HG02938 (cell line): ENCODE measurements at regions not wholly inside any gene's neighbourhood (a gene's known extent, or its start where the extent isn't known, plus 50 kb on each side); places are given as distances from the start of the nearest gene placed in this dataset.

Experiments
- ATAC-seq: cut with Tn5 transposase; IDR thresholded peaks from one replicate; pipeline ENCODE4 v1.9.1; 2021; ENCODE audit warnings: mild to moderate bottlenecking, moderate library complexity; ENCODE audit not compliant: unreplicated experiment

DNA sequence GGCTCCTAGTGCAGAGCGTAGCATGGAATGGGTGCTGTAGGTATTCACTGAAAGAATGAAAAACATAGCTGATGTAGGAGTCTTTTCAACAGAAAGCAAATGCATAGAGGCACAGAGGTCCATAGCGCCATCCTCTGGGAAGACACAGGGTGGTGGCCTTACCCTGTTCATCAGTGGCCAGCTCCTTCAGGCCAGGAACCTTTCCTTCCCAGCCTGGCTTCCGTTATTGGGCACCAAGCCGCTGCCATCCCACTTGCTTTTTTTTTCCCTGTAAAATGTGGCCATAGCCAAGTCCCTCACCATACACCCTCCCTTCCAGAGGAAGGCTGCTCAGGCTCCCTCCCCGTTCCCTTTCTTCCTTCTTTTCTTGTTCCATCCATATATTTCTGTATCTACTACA, 118.1 kb downstream of the ZNF621 start:
- ATAC-seq, result no peak

DNA sequence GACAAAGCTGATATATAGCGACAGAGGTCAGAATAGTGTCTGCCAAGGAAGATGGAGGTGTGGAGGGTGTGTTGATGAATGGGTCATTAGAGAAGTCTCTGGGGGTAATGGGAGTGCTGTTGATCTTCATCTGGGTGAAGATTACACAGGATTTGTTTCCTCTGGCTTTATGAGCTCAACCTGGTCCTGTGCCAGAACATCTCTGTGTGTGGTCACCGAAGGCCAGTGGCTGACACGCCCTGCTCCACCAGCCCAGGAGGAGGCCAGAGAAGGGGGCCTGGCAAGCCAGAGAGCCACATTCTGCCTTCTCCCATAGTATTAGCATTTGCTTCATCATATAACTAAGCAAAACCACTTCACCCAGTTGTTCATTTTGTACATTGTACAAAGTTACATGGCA, 121.1 kb downstream of the ZNF621 start:
- ATAC-seq, result no peak

DNA sequence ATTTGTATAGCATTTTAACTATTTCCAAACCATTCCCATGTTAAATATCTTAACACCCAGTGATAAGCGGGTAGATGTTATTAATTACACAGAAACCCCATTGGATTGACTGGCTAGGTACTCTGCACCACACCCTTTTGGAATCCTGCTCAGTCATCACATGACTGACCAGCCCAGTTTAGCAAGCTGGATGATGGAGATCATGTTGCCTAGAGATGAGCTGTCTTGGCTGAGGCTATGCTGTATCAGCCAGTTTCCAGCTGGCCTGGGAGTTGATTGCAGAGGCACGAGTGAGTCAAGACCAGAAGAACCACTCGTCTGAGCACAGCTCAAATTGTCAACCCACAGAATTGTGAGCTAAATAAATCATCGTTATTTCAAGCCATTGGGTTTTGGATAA, 124.6 kb downstream of the ZNF621 start:
- ATAC-seq, result no peak

DNA sequence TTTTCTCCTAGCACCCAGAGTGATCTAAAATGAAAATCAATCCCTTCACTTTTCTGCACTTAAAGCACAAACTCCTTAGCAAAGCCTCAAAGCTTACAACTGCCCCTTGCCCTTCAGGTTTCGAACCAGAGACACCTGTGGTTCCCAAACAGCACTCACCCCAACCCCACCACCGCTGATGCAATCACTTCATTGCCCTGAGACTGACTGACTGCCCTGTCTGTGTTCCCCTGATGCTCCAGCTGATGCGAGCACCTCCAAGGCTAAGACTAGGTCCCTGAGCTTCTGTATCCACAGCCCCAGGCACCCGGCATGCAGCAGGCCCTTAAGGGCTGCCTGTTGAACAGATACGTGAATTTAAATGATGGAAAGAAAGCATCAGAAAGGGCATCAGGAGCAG, 127.3 kb downstream of the ZNF621 start:
- no peak for ATAC-seq

DNA sequence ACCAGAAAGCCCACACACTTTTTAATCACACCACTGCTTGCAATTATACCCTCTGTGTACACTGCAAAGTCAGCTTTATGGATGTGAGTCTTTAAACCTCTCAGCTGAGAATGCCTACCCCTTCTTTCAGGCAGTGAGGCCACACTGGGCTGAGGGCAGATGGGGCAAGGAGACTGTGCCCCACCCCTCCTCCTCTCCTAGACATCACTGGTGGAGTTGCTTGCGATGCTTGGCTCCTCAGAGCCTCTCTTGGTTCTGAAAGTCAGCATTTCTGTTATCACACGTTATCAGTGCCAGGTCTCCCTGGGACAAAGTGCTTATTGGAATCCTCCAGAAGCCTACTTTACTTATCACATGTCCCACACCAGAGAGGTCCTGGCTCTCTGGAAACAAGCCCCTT, 128.2 kb downstream of the ZNF621 start:
- no peak for ATAC-seq

DNA sequence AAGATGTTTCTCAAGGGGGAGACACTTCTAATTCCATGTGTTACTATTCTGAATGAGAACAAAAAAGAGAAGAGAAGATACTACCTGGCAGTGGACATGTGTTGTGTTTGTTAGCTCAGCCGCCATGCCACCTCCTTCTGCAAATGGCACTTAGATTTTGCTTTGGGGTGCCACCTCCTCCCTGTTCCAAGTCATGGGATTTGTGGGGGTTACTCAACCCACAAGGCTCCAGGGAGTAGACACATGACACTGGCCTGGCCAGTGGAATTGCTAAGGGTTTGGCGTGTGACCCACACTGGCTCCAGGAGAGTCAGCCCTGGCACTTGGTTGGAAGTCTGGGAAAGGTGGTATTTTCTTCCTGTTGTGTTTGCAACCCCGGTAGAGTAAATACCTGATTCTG, 129.1 kb downstream of the ZNF621 start:
- no peak for ATAC-seq

DNA sequence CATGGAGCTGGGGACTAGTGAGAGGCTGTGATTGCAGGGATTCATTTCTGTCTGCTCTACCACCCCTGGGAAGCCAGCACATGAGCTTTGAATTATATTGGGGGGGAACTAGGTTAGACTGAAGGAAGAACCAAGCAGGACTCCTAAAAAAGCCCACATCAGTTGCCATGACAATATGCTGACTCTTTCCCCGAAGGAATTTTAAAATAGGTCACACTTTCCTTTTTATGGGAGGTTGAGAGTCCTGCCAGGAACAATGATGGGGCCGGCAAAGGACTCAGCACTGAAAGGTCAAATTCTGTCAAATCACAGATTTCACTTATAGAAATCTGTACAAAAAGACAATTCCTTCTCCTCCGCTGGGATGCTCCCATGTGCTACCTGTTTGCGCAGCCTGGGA, 130.8 kb downstream of the ZNF621 start:
- ATAC-seq, result no peak

DNA sequence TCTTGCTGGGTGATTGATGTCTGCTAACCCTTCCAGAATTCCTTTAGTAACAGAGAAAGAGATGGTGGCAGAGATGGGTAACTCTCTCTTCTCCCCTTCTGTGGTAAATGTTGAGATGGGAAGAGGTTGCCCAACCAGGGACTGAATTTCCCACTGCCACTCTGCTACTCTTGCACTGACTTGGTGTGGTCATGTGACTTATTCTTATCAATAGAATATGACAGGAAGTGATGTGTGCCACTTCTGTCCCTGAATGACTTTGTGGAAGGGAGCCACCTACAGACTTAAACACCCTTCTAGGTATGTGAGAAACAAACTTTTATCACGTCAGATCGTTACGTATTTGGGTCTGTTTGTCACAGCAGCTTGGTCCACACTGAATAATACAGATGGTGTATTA, 132.9 kb downstream of the ZNF621 start:
- ATAC-seq, result no peak

DNA sequence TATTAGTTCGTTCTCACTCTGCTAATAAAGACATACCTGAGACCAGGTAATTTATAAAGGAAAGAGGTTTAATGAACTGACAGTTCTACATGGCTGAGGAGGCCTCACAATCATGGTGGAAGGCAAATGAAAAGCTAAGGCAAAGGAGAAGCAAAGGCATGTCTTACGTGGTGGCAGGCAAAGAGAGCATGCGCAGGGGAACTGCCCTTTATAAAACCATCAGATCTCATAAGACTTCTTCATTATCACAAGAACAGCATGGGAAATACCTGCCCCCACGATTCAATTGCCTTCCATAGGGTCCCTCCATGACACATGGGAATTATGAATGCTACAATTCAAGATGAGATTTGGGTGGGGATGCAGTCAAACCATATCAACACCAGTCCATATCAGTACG, 133.5 kb downstream of the ZNF621 start:
- ATAC-seq, result no peak

DNA sequence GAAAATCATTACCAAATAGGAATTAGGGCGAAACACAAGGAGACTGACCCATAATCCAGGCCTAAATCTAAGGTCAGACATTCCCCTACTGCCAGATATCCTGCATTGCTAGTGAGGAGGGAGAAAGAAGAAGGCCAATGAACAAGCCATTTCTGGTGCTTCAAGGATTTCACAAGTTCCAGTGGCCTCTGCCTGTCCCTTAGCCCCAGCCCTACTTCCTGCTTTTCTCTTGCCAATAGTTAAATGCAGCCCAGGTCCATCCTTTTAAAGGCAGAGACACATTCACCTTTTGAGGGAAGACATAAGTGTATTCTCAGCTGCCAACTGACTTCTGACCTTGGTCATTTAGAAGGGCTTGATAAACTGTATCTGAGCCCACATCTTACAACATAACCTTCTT, 135.8 kb downstream of the ZNF621 start:
- ATAC-seq, result no peak

DNA sequence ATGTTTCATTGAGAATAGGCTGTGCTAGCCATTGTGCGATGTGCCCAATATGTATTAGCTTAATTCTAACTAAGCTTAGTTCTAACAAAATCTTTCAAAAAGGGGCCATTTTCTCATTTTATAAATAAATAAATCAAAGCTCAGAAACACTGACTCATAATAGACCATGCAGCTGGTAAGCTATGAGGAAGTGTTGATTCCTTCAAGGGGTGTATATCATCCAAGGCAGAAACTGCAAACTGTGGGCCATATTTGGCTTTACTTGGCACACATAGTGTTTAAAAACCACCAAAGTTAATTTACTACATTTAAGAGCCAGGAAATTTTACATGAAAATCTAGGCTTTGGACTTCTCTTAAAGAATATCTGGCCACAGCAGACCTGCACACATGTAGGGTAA, 136.5 kb downstream of the ZNF621 start:
- ATAC-seq, result no peak

DNA sequence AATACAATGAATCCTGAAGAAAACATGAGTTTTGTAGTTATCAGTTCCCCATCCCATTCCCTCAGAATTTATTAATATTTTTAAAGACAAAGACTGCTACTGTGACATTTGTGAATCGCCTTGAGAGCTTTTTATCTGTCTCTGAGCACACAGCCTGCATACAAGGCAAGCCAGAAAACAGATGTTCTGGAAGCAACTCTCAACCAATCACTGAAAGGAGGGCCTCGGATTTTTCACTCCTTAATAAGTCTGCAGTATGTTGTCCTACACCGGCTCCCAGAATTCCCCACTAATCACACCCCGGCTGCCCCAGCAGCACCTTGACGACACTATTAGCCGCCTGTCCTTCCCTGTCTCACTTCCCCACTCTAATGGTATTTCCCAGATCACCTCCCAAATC, 138.5 kb downstream of the ZNF621 start:
- no peak for ATAC-seq

DNA sequence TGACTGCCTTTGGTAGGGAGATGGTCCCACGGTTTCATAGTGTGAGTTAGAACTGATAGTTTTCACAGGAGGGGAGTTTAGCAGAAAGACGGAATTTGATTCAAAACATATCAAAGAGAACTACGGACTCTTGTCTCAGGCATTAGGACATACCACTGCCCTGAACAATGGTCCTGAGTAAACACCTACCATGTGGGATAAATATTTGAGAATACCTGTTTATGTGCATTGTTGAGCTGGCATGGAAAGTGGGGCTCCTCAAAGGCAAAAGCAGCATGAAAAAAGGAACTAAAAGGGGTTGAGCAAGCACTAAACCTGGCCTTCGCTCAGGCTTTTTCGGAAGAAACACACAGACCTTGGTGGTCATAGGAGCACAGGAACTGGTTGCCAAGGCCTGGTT, 144.4 kb downstream of the ZNF621 start:
- ATAC-seq, result no peak

DNA sequence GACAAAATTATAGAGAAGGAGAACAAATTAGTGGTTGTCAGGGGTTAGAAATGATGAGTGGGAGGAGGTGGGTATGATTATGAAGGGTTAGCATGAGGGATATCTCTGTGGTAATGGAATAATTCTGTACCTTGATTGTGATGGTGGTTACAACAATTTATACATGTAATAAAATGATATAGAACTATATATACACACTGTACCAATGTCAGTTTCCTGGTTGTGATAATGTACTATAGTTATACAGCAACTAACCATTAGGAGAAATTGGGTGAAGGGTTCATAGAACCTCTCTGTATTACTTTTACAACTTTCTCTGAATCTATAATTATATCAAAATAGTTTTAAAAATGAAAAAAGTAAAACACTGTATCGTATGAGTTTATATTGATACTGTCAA, 148.1 kb downstream of the ZNF621 start:
- ATAC-seq, result no peak

DNA sequence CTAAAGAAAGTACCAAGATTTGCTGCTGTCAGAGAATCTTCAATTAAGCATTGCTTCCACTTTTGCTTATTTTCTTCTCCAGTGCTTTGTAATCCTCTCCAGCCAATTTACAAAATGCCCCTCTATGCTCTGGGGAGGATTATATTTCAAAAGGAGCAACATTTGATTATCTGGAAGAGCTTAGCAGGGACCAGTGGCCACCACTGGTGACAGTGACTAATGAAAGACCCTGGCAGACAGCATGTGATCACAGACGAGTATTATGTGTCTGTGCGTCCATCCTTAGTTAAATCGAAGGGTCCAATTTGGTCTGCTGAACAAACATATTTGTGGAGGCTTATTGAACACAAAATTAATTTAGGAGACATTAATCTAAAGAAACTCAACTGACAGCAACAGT, 152.6 kb downstream of the ZNF621 start:
- ATAC-seq, result no peak

DNA sequence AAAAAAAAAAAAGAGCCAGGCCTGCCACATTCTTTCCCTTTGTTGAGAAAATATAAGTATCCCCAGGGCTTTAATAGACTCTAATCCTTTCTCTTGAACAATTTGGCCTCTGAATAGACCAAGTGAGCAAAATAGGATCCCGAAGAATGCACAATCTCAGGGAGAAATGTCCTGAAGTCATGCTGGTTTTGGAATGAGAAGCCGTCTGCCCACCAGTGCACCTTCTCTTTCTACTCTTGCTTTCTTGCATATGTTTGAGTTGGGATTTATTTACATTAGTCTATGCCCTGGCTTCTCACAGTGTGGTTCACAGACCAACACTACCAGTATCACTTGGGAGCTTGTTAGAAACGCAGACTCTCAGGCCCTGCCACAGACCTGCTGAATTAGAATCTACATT, 153.0 kb downstream of the ZNF621 start:
- no peak for ATAC-seq

DNA sequence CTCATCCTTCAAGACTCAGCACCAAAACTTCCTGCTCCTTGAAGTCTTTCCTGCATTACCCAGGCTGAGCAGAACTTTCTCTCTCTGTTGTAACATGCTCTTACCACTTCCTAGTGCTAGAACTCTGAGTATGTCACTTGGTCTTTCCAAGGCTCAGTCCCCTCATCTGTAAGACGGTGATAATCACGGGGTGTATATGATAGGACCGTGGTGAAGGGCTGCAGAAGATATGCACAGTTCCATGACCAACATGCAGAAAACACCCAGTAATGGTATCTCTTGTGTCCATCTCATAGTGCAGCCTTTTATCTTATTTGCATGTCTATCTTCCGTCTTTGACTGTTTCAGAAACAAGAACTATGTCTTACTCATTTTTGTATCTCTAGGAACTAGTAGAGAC, 154.5 kb downstream of the ZNF621 start:
- ATAC-seq, result no peak

DNA sequence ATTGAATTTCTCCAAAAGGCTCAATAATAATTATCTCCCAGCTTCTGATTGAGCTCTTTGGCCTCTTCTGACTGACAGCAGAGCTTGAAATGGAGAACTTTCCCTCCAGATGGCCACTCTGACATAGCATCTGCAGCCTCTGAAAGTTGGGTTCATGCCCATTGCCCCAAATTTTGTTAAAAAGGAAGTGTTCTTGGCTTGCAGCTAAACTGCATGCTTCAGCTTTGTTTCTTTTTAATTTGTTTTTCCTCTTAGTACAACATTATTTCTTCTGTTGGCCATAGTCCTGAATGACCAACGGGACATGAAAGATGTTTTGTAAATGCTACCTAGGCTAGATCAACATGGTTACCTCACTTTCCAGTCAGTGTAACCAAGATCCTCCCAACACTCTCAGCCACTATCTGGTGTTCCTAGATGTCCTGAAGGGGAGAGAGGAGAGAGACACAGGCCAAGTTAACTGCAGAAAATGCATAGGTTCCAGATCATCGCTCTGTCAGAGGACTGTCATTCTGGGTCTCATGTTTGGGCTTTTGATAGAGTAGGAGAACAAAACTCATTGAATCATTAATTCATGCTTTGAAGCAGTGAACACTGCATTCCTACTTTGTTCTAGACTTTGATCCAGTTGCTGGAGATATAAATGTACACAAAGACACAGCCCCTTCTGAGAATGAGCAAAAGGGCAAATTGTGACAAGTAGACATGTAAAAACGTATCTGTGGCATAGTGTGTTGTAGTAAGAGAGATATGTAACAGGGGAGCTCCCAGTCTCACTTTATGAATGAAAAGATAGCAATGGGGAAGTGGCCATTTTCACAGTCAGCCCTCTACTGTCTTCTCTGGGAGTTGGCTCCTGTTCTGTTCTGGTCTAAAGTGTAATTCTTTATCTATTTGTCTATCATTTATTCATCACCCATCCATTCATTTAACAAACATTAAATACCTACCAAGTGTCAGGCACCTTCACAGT, 156.2 kb downstream of the ZNF621 start:
- ATAC-seq, result no peak

DNA sequence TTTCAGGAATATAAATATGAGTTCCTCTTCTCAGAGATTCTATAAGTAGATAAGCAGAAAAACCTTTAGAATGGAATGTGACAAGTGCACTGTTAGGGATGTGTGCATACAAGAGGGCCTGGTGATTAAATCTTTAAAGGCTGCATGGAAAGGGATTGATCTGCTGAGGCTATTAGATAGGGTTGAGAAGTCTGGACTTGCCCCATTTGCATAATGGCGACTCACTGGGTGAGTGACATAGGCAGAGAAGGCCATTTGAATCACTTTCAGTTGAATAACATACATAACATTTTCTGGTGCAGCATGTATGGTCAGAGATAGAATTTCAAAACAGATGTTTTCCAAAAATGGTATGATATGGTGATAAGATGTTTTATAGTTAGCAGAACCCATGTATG, 156.9 kb downstream of the ZNF621 start:
- no peak for ATAC-seq

DNA sequence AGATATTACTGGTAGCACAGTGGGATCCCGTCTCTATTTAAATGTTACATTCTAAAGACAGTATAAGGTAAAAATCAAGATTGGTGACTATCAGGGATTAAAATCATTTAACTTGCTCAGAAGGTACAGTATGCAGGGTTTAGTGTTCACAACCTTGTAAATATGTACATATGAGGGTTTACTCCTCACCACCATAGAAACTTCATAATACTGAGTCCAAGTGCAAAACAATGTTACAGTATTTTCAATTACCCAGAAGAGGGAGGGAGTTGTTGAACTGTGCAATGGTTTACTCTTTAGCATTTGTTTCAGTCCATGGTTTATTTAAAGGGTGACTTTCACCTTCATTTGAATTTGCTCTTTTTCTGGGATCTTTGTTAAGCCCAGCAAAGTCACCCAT, 165.1 kb downstream of the ZNF621 start:
- ATAC-seq, result no peak

DNA sequence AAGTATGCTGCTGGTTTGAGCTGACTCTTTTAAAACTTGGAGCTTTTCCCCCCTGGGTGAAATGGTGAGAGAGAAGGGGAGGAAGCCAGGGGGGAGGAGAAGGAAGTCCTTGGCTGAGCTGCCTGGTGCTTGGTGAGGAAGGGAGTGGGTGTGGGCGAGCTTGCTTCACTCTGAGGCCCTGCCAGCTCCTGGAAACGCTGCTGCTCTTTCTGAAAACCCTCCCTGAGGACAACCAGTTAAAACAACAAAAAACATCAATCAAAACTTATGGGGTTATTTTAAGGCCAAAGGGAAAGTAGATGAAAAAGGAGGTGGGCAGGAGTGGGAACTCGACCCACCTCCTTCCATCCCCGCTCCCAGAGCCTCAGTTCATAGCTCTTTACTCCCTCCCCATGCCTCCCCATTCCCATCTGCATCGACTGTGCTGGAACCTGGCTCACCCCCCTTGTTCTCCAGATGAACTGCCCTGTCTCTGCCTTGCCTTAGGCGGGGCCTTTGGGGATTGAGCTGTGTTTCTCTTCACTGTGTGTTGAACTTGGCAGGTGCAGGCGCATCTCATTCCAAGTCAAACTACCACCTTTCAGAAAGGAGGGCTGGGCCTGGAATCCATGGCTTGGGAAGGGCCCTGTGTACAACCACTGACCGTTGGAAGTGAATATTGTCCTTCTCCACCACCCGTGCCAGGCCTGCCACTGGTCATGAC, 166.1 kb downstream of the ZNF621 start:
- no peak for ATAC-seq

DNA sequence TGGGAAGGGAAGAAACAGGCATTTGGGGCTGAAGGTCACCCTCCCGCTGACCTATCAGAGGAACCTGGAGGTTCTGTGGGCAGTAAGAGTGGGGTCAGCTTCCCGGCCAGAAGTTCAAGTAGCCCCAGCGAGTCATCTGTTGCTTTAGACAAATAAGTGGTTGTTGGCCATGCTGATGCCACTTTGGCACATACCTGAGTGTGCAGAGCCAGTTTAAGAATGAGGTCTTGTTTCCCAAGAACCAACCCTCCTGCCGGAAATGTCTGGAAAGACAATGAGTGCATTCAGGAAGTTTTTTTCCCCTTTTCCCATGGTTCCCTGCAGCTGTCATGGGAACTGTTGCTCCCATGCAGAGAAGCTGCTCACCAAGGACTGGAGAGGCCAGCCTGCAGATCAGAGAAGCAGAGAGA, 166.7 kb downstream of the ZNF621 start:
- no peak for ATAC-seq
